ENCODE measurements at regions not wholly inside any gene's neighbourhood (a gene's known extent, or its start where the extent isn't known, plus 50 kb on each side); places are given as distances from the start of the nearest gene placed in this dataset.

- POLR2A ChIA-PET, result no interaction called here
- Histone ChIP-seq H3K4me3 (ENCODE audit: control extremely low read depth in 1 of 5, extremely low read depth in 1 of 5, insufficient read depth in 1 of 5, low read depth in 2 of 5, low read length in 4 of 5) (no peak overlapping the region), H3K27ac (ENCODE audit: low read length in 2 of 2) (no peak overlapping the region), H3K9me3 (ENCODE audit: control extremely low read depth in 1 of 3, control insufficient read depth in 2 of 3, insufficient read depth in 1 of 3, low read length in 2 of 3) (peaks cover 0 to 6% (median 0%) of the 10 kb centered on the region in 3 donors), H3K9ac (ENCODE audit: low read length) (no peak overlapping the region), H3K79me2 (ENCODE audit: control insufficient read depth, insufficient read depth, low read length) (no peaks in the 10 kb centered on the region), H3K4me2 (replicated peaks; ENCODE audit: low read depth, low read length, poor library complexity, severe bottlenecking) (no peak overlapping the region), H3K4me1 (ENCODE audit: control insufficient read depth in 2 of 2, insufficient read depth in 2 of 2, low read length in 2 of 2) (no peaks in the 10 kb centered on the region), H2AFZ (ENCODE audit: insufficient read depth, low read depth, low read length, poor library complexity, severe bottlenecking) (no peak overlapping the region), H4K20me1 (ENCODE audit: control insufficient read depth, insufficient read depth, low read length, poor library complexity, severe bottlenecking) (no peaks in the 10 kb centered on the region), H3K27me3 (replicated peaks in 1 of 4; ENCODE audit: control extremely low read depth in 1 of 4, control insufficient read depth in 3 of 4, insufficient read depth in 4 of 4, low read length in 3 of 4) (peaks cover 0 to 5% (median 0%) of the 10 kb centered on the region in 4 experiments), H3K36me3 (replicated peaks in 1 of 2; ENCODE audit: control extremely low read depth in 1 of 2, control insufficient read depth in 1 of 2, extremely low read depth in 1 of 2, insufficient read depth in 2 of 2, low read length in 1 of 2) (no peaks in the 10 kb centered on the region)
- H3K27ac Mint-ChIP-seq, result no peak overlapping the region
- TF ChIP-seq CTCF (IDR thresholded peaks at IDR 0.05), result no peak
- TF ChIP-seq EZH2 (IDR thresholded peaks at IDR 0.05; ENCODE audit: borderline replicate concordance, insufficient read depth, low read depth, low read length, poor library complexity, severe bottlenecking), result no peak
- H3K27me3 Mint-ChIP-seq, result peaks cover 16% of the 10 kb centered on the region
- no peaks in the 10 kb centered on the region for H3K9me3 Mint-ChIP-seq (ENCODE audit: insufficient read depth)
- 17% methylated on average over 2 of the region's 3 CpGs for WGBS (ENCODE audit: insufficient coverage)
- H3K4me3 Mint-ChIP-seq, result no peak overlapping the region
- CTCF ChIA-PET, result no interaction called here
- no peak for ATAC-seq (ENCODE audit: low read depth)
- intact Hi-C loops (cut with micrococcal nuclease), result no loop called here
- no peak for DNase-seq
- no peaks in the 10 kb centered on the region for H3K4me1 Mint-ChIP-seq
These were observed 101.8 kb upstream of the ELMO1 start for GRCh38 chr7:37550426-37550825.

- POLR2A ChIA-PET, result no interaction called here
- Histone ChIP-seq H3K4me1 (ENCODE audit: control insufficient read depth in 2 of 2, insufficient read depth in 2 of 2, low read length in 2 of 2) (no peaks in the 10 kb centered on the region), H3K27me3 (replicated peaks in 1 of 4; ENCODE audit: control extremely low read depth in 1 of 4, control insufficient read depth in 3 of 4, insufficient read depth in 4 of 4, low read length in 3 of 4) (peaks cover 0 to 5% (median 0%) of the 10 kb centered on the region in 4 experiments), H3K4me2 (replicated peaks; ENCODE audit: low read depth, low read length, poor library complexity, severe bottlenecking) (no peak overlapping the region), H3K9ac (ENCODE audit: low read length) (no peak overlapping the region), H3K79me2 (ENCODE audit: control insufficient read depth, insufficient read depth, low read length) (no peaks in the 10 kb centered on the region), H3K4me3 (ENCODE audit: control extremely low read depth in 1 of 5, extremely low read depth in 1 of 5, insufficient read depth in 1 of 5, low read depth in 2 of 5, low read length in 4 of 5) (no peak overlapping the region), H4K20me1 (ENCODE audit: control insufficient read depth, insufficient read depth, low read length, poor library complexity, severe bottlenecking) (no peaks in the 10 kb centered on the region), H2AFZ (ENCODE audit: insufficient read depth, low read depth, low read length, poor library complexity, severe bottlenecking) (no peak overlapping the region), H3K9me3 (ENCODE audit: control extremely low read depth in 1 of 3, control insufficient read depth in 2 of 3, insufficient read depth in 1 of 3, low read length in 2 of 3) (peaks cover 0 to 8% (median 0%) of the 10 kb centered on the region in 3 donors), H3K36me3 (replicated peaks in 1 of 2; ENCODE audit: control extremely low read depth in 1 of 2, control insufficient read depth in 1 of 2, extremely low read depth in 1 of 2, insufficient read depth in 2 of 2, low read length in 1 of 2) (no peaks in the 10 kb centered on the region), H3K27ac (ENCODE audit: low read length in 2 of 2) (no peak overlapping the region)
- no peak overlapping the region for H3K27ac Mint-ChIP-seq
- no peaks in the 10 kb centered on the region for H3K9me3 Mint-ChIP-seq (ENCODE audit: insufficient read depth)
- CTCF ChIA-PET, result no interaction called here
- ATAC-seq (ENCODE audit: low read depth) (no peak), DNase-seq (no peak)
- intact Hi-C loops (cut with micrococcal nuclease), result no loop called here
- no peaks in the 10 kb centered on the region for H3K4me1 Mint-ChIP-seq
- H3K4me3 Mint-ChIP-seq, result no peak overlapping the region
- TF ChIP-seq CTCF (IDR thresholded peaks at IDR 0.05) (no peak), EZH2 (IDR thresholded peaks at IDR 0.05; ENCODE audit: borderline replicate concordance, insufficient read depth, low read depth, low read length, poor library complexity, severe bottlenecking) (no peak)
- WGBS (ENCODE audit: insufficient coverage), result 57% methylated on average over 2 of the region's 2 CpGs
- H3K27me3 Mint-ChIP-seq, result peaks cover 15% of the 10 kb centered on the region
These were observed 102.2 kb upstream of the ELMO1 start for GRCh38 chr7:37550872-37551271.
